Common myeloid progenitor, CD34-positive (primary cell): ENCODE measurements at regions not wholly inside any gene's neighbourhood (a gene's known extent, or its start where the extent isn't known, plus 50 kb on each side); places are given as distances from the start of the nearest gene placed in this dataset.

Source experiments
- CTCF ChIA-PET: fragments of 350-600 bp; sonication (Branson Sonifier 250); formaldehyde crosslinking; loops from one replicate; lab custom pipeline; 2021; ENCODE audit warnings: antibody characterized with exemption; lab: Charles Lee
- POLR2A ChIA-PET: fragments of 350-600 bp; sonication (Branson Sonifier 250); formaldehyde crosslinking; loops from one replicate; lab custom pipeline; 2021; ENCODE audit warnings: antibody characterized with exemption; lab: Charles Lee
- DNase-seq, 3 donors: peaks; one replicate each; pipeline versions ENCODE4 v3.0.0 to v3.0.0-alpha.2; 2013
- H3K27ac ChIP-seq, 2 experiments: 1 replicate in 1 of 2; 2 replicates in 1 of 2; pipeline ENCODE4 v1.7.0; 2013; ENCODE audit warnings: inconsistent platforms in 2 of 2, low read length in 2 of 2, mild to moderate bottlenecking in 2 of 2, low read depth in 1 of 2, moderate library complexity in 1 of 2; ENCODE audit not compliant: severe bottlenecking in 2 of 2, insufficient read depth in 1 of 2, poor library complexity in 1 of 2
- H3K27me3 ChIP-seq, 5 experiments: replicated peaks in 2 of 5; 1 replicate in 3 of 5; 2 replicates in 2 of 5; pipeline versions ENCODE4 v1.6.1 to v1.7.0; 2013; ENCODE audit warnings: low read length in 4 of 5, mild to moderate bottlenecking in 2 of 5, moderate library complexity in 2 of 5, inconsistent platforms in 1 of 5; ENCODE audit not compliant: insufficient read depth in 5 of 5, control insufficient read depth in 4 of 5
- H3K36me3 ChIP-seq, 4 experiments: 1 replicate in 2 of 4; 2 replicates in 2 of 4; pipeline versions ENCODE4 v1.6.1 to v1.7.0; 2013; ENCODE audit warnings: low read length in 3 of 4, control low read depth in 1 of 4, mild to moderate bottlenecking in 1 of 4; ENCODE audit not compliant: control insufficient read depth in 4 of 4, insufficient read depth in 4 of 4
- H3K4me1 ChIP-seq, 4 experiments: 1 replicate in 3 of 4; 2 replicates in 1 of 4; pipeline versions ENCODE4 v1.6.1 to v1.7.1; 2013; ENCODE audit warnings: low read length in 3 of 4, mild to moderate bottlenecking in 3 of 4, control low read depth in 1 of 4, inconsistent platforms in 1 of 4, moderate library complexity in 1 of 4; ENCODE audit not compliant: control insufficient read depth in 4 of 4, insufficient read depth in 4 of 4; ENCODE audit errors: control extremely low read depth in 1 of 4
- H3K4me3 ChIP-seq, 7 experiments: 1 replicate in 4 of 7; 2 replicates in 3 of 7; pipeline versions ENCODE4 v1.5.1 to v1.7.0; 2013; ENCODE audit warnings: mild to moderate bottlenecking in 7 of 7, low read length in 6 of 7, moderate library complexity in 6 of 7, inconsistent platforms in 2 of 7, low read depth in 2 of 7, control low read depth in 1 of 7; ENCODE audit not compliant: insufficient read depth in 4 of 7, control insufficient read depth in 1 of 7; ENCODE audit errors: extremely low read depth in 1 of 7
- H3K9me3 ChIP-seq, 5 experiments: 1 replicate in 4 of 5; 2 replicates in 1 of 5; pipeline versions ENCODE4 v1.6.1 to v1.7.1; 2013; ENCODE audit warnings: low read length in 4 of 5, mild to moderate bottlenecking in 2 of 5, inconsistent platforms in 1 of 5, low read depth in 1 of 5, moderate library complexity in 1 of 5; ENCODE audit not compliant: control insufficient read depth in 4 of 5, insufficient read depth in 2 of 5; ENCODE audit errors: control extremely low read depth in 1 of 5
- WGBS: methylation state at CpG from one replicate; pipeline ENCODE4 v1.1.5; 2013; ENCODE audit not compliant: insufficient coverage; 5-methylcytosine and 5-hydroxymethylcytosine counted together

DNA sequence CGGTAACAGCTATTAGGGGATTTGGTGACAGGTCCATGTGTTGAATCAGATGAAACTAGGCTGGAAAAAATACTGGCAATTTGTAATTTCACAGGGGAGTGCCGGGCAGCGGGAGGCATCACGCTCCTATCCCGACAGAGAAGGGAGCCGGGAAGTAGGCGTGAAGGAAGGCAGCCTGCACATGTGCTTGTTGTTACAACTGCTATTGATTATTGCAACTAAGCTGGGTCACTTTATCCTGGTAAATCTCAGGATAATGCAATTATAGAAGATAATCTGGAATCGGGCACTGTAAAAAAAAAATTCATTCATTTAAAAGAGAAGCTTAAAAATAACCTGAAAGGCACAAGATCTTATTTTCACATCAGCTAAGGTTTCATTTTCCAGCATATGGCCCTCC is 180.6 kb downstream of the FOXL1 start:
- peaks cover 0 to 67% (median 21%) of the 10 kb centered on the region in 5 experiments for H3K27me3 ChIP-seq
- ChIA-PET CTCF (interaction anchor here (1.5 kb wide), 1 partner anchor 41 kb away, joined by 3 read pairs; no protein-coding TSS in a partner anchor), POLR2A (no interaction called here)
- no peak for DNase-seq
- no peaks in the 10 kb centered on the region for H3K36me3 ChIP-seq
- 73% methylated on average over 7 of the region's 8 CpGs for WGBS
- no peaks in the 10 kb centered on the region for H3K9me3 ChIP-seq
- peaks cover 3 to 11% (median 8%) of the 10 kb centered on the region in 4 experiments for H3K4me1 ChIP-seq
- no peak overlapping the region for H3K27ac ChIP-seq
- no peak overlapping the region for H3K4me3 ChIP-seq

DNA sequence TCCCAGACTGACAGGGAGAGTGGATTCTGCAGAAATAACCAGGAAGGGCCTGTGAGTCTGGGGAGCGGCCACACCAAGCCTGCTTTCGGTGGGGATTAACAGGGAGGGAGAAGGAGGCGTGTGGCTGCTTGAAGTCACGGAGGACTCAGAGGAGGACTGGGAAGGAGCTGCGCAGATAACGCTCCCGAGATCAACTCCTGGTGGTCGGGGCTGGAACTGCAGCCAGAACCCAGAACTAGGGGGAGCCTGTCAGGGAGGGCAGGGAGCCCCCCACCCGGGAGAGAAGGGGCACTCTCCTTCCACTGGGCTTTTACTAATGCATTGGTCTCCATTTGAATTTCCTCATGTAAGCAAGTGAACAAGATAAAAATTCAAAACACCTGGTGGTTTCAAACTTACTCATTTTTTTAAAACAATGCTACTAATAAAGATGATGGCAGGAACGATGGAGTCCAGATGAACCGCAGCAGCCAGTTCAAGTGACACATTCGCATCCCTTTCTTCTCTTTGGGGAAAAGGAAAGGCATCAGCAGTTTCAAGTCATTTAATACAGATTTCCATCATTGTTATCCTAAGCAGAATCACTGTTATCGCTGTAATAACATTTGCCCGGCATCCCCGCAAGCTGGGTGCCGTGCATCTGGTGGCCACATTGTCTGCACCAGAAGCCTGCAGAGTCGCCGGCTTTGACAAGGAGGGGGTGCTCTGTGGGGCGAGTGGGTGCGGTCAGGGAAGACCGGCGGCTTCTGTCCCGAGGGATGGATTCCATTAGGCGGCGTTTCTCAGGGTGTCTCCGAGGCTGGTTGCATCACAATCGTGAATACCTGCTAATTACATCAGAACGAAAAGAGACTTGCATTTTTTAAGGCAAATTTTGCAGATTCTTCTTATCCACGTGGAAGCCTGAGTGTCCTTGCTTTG is 183.0 kb downstream of the FOXL1 start:
- CTCF ChIA-PET = interaction anchor here (1.9 kb wide), 1 partner anchor 197 kb away, joined by 4 read pairs; no protein-coding TSS in a partner anchor
- POLR2A ChIA-PET = no interaction called here
- no peak overlapping the region for H3K4me3 ChIP-seq
- H3K27me3 ChIP-seq = peaks cover 0 to 78% (median 18%) of the 10 kb centered on the region in 5 experiments
- H3K4me1 ChIP-seq = peaks cover 3 to 10% (median 8%) of the 10 kb centered on the region in 4 experiments
- no peaks in the 10 kb centered on the region for H3K36me3 ChIP-seq
- peak; percentile 47 to 58 (median 56) for DNase-seq
- WGBS = 32% methylated on average over 27 of the region's 29 CpGs
- no peak overlapping the region for H3K27ac ChIP-seq
- H3K9me3 ChIP-seq = peaks cover 0 to 3% (median 0%) of the 10 kb centered on the region in 5 experiments

DNA sequence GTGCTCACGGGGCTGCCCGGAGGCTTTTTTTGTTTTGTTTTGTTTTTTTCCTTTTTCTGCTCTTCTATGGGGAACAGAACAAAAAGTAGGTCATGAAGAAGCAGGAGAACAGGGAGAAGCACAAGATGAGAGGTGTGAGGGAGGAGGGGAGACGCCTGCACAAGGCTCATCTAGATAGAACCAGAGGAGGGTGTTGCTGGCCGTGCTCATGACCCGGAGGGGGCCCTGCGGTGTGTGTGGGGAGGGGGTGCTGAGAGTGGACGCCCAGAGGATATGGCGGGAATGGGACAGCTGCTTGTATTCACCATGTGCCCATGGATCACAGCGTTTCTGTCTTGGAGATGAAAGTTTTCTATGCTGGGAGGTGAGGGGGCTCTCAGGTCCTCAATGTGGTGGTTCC is 183.7 kb downstream of the FOXL1 start:
- Histone ChIP-seq H3K4me3 (no peak overlapping the region), H3K27me3 (peaks cover 0 to 72% (median 18%) of the 10 kb centered on the region in 5 experiments), H3K27ac (no peak overlapping the region), H3K36me3 (no peaks in the 10 kb centered on the region), H3K4me1 (peaks cover 0 to 7% (median 4%) of the 10 kb centered on the region in 4 experiments), H3K9me3 (peaks cover 0 to 3% (median 2%) of the 10 kb centered on the region in 5 experiments)
- 31% methylated on average over 5 of the region's 9 CpGs for WGBS
- ChIA-PET POLR2A (no interaction called here), CTCF (interaction anchor here (1.0 to 1.9 kb wide), 2 partner anchors 9 to 198 kb away, joined by 3 to 4 read pairs; no protein-coding TSS in a partner anchor)
- no peak for DNase-seq

DNA sequence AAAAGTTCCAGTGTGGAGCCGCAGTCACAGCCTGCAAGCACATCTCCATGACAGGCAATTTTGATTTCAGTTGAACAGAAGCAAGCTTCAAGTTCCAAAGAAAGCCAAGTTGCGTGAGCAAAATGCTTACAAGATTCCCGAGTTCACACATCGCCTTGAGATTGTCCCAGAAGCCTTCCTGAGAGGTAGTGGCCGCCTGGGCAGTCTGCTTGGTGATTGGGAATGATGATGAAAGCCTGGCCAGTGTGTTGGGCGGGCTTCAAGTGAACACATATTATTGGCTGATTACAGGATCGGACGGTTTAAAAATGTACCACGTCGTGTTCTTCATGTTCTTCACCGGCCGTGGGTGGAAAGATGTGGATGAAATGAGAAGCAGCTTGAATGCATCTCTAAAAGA is 185.5 kb downstream of the FOXL1 start:
- CTCF ChIA-PET = no interaction called here

DNA sequence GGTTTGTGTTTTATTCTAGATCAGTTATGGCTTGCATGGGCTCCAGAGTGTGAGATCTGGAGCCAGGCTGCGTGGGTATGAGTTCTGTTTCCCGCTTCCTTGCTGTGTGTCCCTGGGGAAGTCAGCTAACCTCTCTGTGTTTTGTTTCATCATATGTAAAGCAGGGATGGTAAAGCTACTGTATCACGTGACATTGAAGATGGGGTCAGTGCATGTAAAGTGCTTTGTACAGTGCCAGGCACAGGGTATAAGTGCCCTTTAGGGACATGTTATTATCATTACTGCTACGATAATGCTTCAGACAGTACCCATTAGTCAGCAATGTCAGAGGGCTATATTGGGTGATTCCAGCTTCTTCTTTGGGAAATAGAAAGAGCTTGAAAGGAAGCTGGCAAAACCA is 186.2 kb downstream of the FOXL1 start:
- no peak overlapping the region for H3K4me3 ChIP-seq
- peaks cover 0 to 3% (median 2%) of the 10 kb centered on the region in 5 experiments for H3K9me3 ChIP-seq
- no peak for DNase-seq
- H3K4me1 ChIP-seq = no peaks in the 10 kb centered on the region
- CTCF ChIA-PET = interaction anchor here (1.2 kb wide), 1 partner anchor 15 kb away, joined by 3 read pairs; no protein-coding TSS in a partner anchor
- WGBS = 97% methylated on average over 4 of the region's 4 CpGs
- POLR2A ChIA-PET = no interaction called here
- no peaks in the 10 kb centered on the region for H3K36me3 ChIP-seq
- no peak overlapping the region for H3K27ac ChIP-seq
- peaks cover 0 to 64% (median 23%) of the 10 kb centered on the region in 5 experiments for H3K27me3 ChIP-seq

More for the DNA sequence above, 185.5 kb downstream of the FOXL1 start:
- no peak overlapping the region for H3K27ac ChIP-seq
- no peaks in the 10 kb centered on the region for H3K4me1 ChIP-seq
- no peak overlapping the region for H3K4me3 ChIP-seq
- no peak for DNase-seq
- no peaks in the 10 kb centered on the region for H3K36me3 ChIP-seq
- POLR2A ChIA-PET = no interaction called here
- peaks cover 0 to 65% (median 23%) of the 10 kb centered on the region in 5 experiments for H3K27me3 ChIP-seq
- WGBS = 95% methylated on average over 12 of the region's 12 CpGs
- peaks cover 0 to 3% (median 2%) of the 10 kb centered on the region in 5 experiments for H3K9me3 ChIP-seq

DNA sequence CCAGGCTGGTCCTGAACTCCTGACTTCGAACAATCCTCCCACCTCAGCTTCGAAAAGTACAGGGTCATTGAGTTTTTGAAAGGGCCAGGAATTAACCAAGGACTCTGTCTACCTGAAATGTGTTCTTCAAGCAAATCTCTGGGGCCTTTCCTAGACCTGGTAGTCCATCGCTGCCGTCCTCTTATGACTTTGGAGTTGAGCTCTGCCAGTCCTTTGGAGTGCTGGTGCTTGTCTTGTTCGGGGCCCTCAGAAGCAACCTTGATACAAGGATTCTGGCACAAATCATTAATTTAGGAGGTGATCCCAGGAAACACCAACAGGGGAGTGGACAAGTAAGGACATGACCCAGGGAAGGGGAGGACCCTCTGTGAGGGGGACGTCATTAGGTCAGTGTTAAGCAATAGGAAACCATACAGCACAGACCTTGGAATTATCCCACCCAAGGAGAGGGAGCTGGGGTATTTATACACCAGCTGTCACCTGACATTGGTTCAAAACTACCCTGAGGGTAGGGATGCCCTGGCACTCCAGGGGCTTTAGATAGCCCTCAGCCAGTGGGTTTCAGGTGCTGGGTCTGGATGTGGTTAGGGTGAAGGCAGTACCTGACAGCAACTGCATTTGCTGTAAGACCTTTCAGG is 187.2 kb downstream of the FOXL1 start:
- Histone ChIP-seq H3K4me1 (no peaks in the 10 kb centered on the region), H3K36me3 (no peaks in the 10 kb centered on the region), H3K27ac (no peak overlapping the region), H3K9me3 (peaks cover 0 to 3% (median 2%) of the 10 kb centered on the region in 5 experiments), H3K27me3 (peaks cover 0 to 59% (median 19%) of the 10 kb centered on the region in 5 experiments), H3K4me3 (no peak overlapping the region)
- WGBS = 93% methylated on average over 6 of the region's 6 CpGs
- no peak for DNase-seq
- ChIA-PET CTCF (interaction anchor here (1.2 kb wide), 1 partner anchor 14 kb away, joined by 3 read pairs; no protein-coding TSS in a partner anchor), POLR2A (no interaction called here)
